ENCODE measurements at regions not wholly inside any gene's neighbourhood (a gene's known extent, or its start where the extent isn't known, plus 50 kb on each side); places are given as distances from the start of the nearest gene placed in this dataset.

- Histone ChIP-seq H3K27ac (no peak overlapping the region), H3K9me3 (no peaks in the 10 kb centered on the region), H3K36me3 (no peaks in the 10 kb centered on the region), H3K4me1 (no peaks in the 10 kb centered on the region), H3K4me3 (no peak overlapping the region), H3K27me3 (no peaks in the 10 kb centered on the region)
- TF ChIP-seq EP300 (IDR thresholded peaks at IDR 0.05) = no peak
- TF ChIP-seq POLR2AphosphoS5 (IDR thresholded peaks at IDR 0.05) = no peak
- TF ChIP-seq CTCF (IDR thresholded peaks at IDR 0.05) = no peak
- no peak for TF ChIP-seq POLR2A (IDR thresholded peaks at IDR 0.05)
- WGBS, 2 donors (ENCODE audit: low coverage in 1 of 2) = no CpG with 5 or more reads among the region's 9 CpGs
- no peak for ATAC-seq
These were observed 133.6 kb downstream of the MYCN start for GRCh38 chr2:16073921-16074425.

GRCh38 chr2:16073471-16073870 is 133.1 kb downstream of the MYCN start:
- Histone ChIP-seq H3K9me3 (no peaks in the 10 kb centered on the region), H3K36me3 (no peaks in the 10 kb centered on the region), H3K27ac (no peak overlapping the region), H3K4me3 (no peak overlapping the region), H3K4me1 (no peaks in the 10 kb centered on the region), H3K27me3 (no peaks in the 10 kb centered on the region)
- 75 to 88% methylated on average over 3 of the region's 4 CpGs for WGBS, 2 donors (ENCODE audit: low coverage in 1 of 2)
- ATAC-seq = no peak
- TF ChIP-seq EP300 (IDR thresholded peaks at IDR 0.05) = no peak
- no peak for TF ChIP-seq POLR2AphosphoS5 (IDR thresholded peaks at IDR 0.05)
- TF ChIP-seq CTCF (IDR thresholded peaks at IDR 0.05) = no peak
- no peak for TF ChIP-seq POLR2A (IDR thresholded peaks at IDR 0.05)

DNA sequence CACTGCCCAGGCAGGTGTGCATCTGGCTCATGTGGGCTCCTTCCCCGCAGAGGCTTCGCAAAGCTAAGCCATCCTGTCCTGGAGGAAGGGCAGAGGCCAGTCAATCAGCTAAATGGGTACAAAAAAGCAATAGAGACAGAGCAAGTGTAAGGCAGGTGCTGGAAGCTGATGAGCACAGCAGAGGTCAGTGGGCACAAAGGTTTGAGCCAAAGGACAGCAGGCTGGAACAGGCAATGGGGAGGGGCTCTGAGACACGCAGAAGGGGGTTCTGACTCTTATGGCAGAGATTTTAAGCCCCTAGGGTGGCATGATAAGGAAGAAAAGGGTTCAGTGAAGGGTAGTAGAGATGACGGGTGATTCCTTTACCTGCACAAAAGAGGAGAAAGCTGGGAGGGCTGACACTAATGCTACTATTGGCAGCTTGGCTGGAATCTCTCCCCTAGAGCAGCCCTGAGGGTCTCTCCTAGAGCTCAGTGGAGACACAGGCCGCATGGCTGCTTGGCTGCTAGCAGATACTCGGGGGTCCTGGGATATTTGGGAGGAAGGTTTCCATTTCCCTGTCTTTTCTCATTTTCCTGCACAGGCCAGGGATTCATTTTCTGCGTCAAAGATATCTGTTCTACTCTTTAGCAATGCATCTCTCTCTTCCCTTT is 132.4 kb downstream of the MYCN start:
- Histone ChIP-seq H3K36me3 (no peaks in the 10 kb centered on the region), H3K27ac (no peak overlapping the region), H3K4me3 (no peak overlapping the region), H3K27me3 (no peaks in the 10 kb centered on the region), H3K4me1 (no peaks in the 10 kb centered on the region), H3K9me3 (no peaks in the 10 kb centered on the region)
- no peak for ATAC-seq
- TF ChIP-seq POLR2A (IDR thresholded peaks at IDR 0.05) = no peak
- TF ChIP-seq POLR2AphosphoS5 (IDR thresholded peaks at IDR 0.05) = no peak
- TF ChIP-seq EP300 (IDR thresholded peaks at IDR 0.05) = no peak
- TF ChIP-seq CTCF (IDR thresholded peaks at IDR 0.05) = no peak
- 88 to 91% methylated on average over 3 to 4 of the region's 7 CpGs for WGBS, 2 donors (ENCODE audit: low coverage in 1 of 2)

GRCh38 chr2:16071865-16072637 is 131.7 kb downstream of the MYCN start:
- 89 to 90% methylated on average over 6 of the region's 13 CpGs for WGBS, 2 donors (ENCODE audit: low coverage in 1 of 2)
- ATAC-seq = no peak

More at GRCh38 chr2:16071865-16072637, 131.7 kb downstream of the MYCN start:
- Histone ChIP-seq H3K4me1 (no peaks in the 10 kb centered on the region), H3K36me3 (no peaks in the 10 kb centered on the region), H3K9me3 (no peaks in the 10 kb centered on the region), H3K27me3 (no peaks in the 10 kb centered on the region), H3K27ac (no peak overlapping the region), H3K4me3 (no peak overlapping the region)
- no peak for TF ChIP-seq CTCF (IDR thresholded peaks at IDR 0.05)

All from gastroesophageal sphincter (tissue), 4 donors.